WTC11 (cell line): ENCODE measurements at regions not wholly inside any gene's neighbourhood (a gene's known extent, or its start where the extent isn't known, plus 50 kb on each side); places are given as distances from the start of the nearest gene placed in this dataset.
"Not testable (repeated sequence)": the region's sequence is repeated elsewhere in the genome, so short reads cannot be mapped to it uniquely, and the experiment has no call there.

Experiments
- ATAC-seq: fragments of 200-7000 bp; cut with Tn5 transposase; 2 replicates; pipeline ENCODE4 v1.10.0; 2021; ENCODE audit warnings: mild to moderate bottlenecking, moderate library complexity
- CTCF ChIA-PET: fragments of 300-600 bp; sonication (Branson Sonifier 250); formaldehyde crosslinking; loops from one replicate; lab custom pipeline; 2021; ENCODE audit warnings: antibody characterized with exemption; lab: Charles Lee
- POLR2A ChIA-PET: fragments of 350-600 bp; sonication (Branson Sonifier 250); formaldehyde crosslinking; loops from one replicate; lab custom pipeline; 2021; ENCODE audit warnings: antibody characterized with exemption; lab: Charles Lee
- DNase-seq: peaks from one replicate; pipeline ENCODE4 v3.0.0; 2021; ENCODE audit warnings: low spot score
- H3K27ac Mint-ChIP-seq: 2 replicates; pipeline ENCODE4 v1.8.0; 2021; ENCODE audit warnings: mixed read lengths
- H3K27me3 Mint-ChIP-seq: 2 replicates; pipeline ENCODE4 v1.8.0; 2021; ENCODE audit warnings: low read depth, mild to moderate bottlenecking, moderate library complexity, mixed read lengths
- H3K36me3 Mint-ChIP-seq: 2 replicates; pipeline ENCODE4 v1.8.0; 2021; ENCODE audit warnings: mixed read lengths
- H3K4me1 Mint-ChIP-seq: 2 replicates; pipeline ENCODE4 v1.8.0; 2022; ENCODE audit warnings: mixed read lengths
- H3K4me3 Mint-ChIP-seq: 2 replicates; pipeline ENCODE4 v1.8.0; 2021; ENCODE audit warnings: mild to moderate bottlenecking, moderate library complexity, mixed read lengths
- H3K9me3 Mint-ChIP-seq: 2 replicates; pipeline ENCODE4 v1.8.0; 2021; ENCODE audit warnings: mixed read lengths
- AFF4 ChIP-seq: sonication (generic); formaldehyde crosslinking; IDR thresholded peaks from 2 replicates; pipeline ENCODE4 v1.8.1; 2023; ENCODE audit warnings: mild to moderate bottlenecking, missing genetic modification reagents, borderline replicate concordance
- CREB1 ChIP-seq: sonication (generic); formaldehyde crosslinking; IDR thresholded peaks from 2 replicates; pipeline ENCODE4 v1.8.0; 2023; ENCODE audit warnings: mild to moderate bottlenecking, missing genetic modification reagents
- HMGA2 ChIP-seq: fragments of 250-450 bp; sonication (Bioruptor Pico); IDR thresholded peaks from 2 replicates; pipeline ENCODE4 v1.4.0; 2021; ENCODE audit warnings: mild to moderate bottlenecking, moderate library complexity
- KAT7 ChIP-seq: sonication (generic); formaldehyde crosslinking; IDR thresholded peaks from 2 replicates; pipeline ENCODE4 v1.8.1; 2023; ENCODE audit warnings: missing genetic modification reagents, mild to moderate bottlenecking, borderline replicate concordance

- TF ChIP-seq AFF4 (CRISPR knock-in tag) (no peak), KAT7 (no peak), HMGA2 (CRISPR knock-in tag) (no peak), CREB1 (CRISPR knock-in tag) (no peak)
Observed at GRCh38 chrX:93120805-93121204, 552.6 kb downstream of the NAP1L3 start (continued).

GRCh38 chrX:93103353-93104067 lies 569.9 kb downstream of the NAP1L3 start:
- ATAC-seq, CTCF ChIA-PET, DNase-seq, POLR2A ChIA-PET, H3K27ac Mint-ChIP-seq, H3K27me3 Mint-ChIP-seq, H3K4me3 Mint-ChIP-seq: not testable (repeated sequence)
- peaks cover 24% of the 10 kb centered on the region for H3K9me3 Mint-ChIP-seq
- peaks cover 22% of the 10 kb centered on the region for H3K36me3 Mint-ChIP-seq
- peaks cover 30% of the 10 kb centered on the region for H3K4me1 Mint-ChIP-seq

GRCh38 chrX:93095535-93095934 lies 577.8 kb downstream of the NAP1L3 start:
- H3K27me3 Mint-ChIP-seq, CTCF ChIA-PET, DNase-seq, H3K4me1 Mint-ChIP-seq, POLR2A ChIA-PET, H3K4me3 Mint-ChIP-seq: not testable (repeated sequence)
- H3K27ac Mint-ChIP-seq, result 0 out of 2 replicates have a peak overlapping the region, but pooled peaks have one; percentile 84
- H3K9me3 Mint-ChIP-seq, result peaks cover 12% of the 10 kb centered on the region
- peaks cover 13% of the 10 kb centered on the region for H3K36me3 Mint-ChIP-seq
- ATAC-seq, result peak; percentile 82

GRCh38 chrX:93078906-93079305 lies 594.5 kb downstream of the NAP1L3 start:
- H3K4me3 Mint-ChIP-seq, H3K4me1 Mint-ChIP-seq, H3K9me3 Mint-ChIP-seq, DNase-seq, H3K36me3 Mint-ChIP-seq, CTCF ChIA-PET, ATAC-seq, H3K27me3 Mint-ChIP-seq, H3K27ac Mint-ChIP-seq, POLR2A ChIA-PET: not testable (repeated sequence)

GRCh38 chrX:93055264-93055663 lies 618.1 kb downstream of the NAP1L3 start:
- H3K36me3 Mint-ChIP-seq, H3K27ac Mint-ChIP-seq, ATAC-seq, H3K27me3 Mint-ChIP-seq, H3K4me1 Mint-ChIP-seq, DNase-seq, POLR2A ChIA-PET, H3K9me3 Mint-ChIP-seq, CTCF ChIA-PET, H3K4me3 Mint-ChIP-seq: not testable (repeated sequence)

- ATAC-seq, POLR2A ChIA-PET, CTCF ChIA-PET, H3K27me3 Mint-ChIP-seq, DNase-seq, H3K4me1 Mint-ChIP-seq, H3K4me3 Mint-ChIP-seq, H3K27ac Mint-ChIP-seq: not testable (repeated sequence)
- peaks cover 16% of the 10 kb centered on the region for H3K9me3 Mint-ChIP-seq
- peaks cover 30% of the 10 kb centered on the region for H3K36me3 Mint-ChIP-seq
Observed at GRCh38 chrX:93019841-93020240, 653.5 kb downstream of the NAP1L3 start.

GRCh38 chrX:93014481-93015030 lies 658.8 kb downstream of the NAP1L3 start:
- H3K27ac Mint-ChIP-seq, result peak overlapping the region; percentile 99
- H3K4me3 Mint-ChIP-seq, DNase-seq, H3K27me3 Mint-ChIP-seq, CTCF ChIA-PET, H3K9me3 Mint-ChIP-seq, POLR2A ChIA-PET, H3K36me3 Mint-ChIP-seq: not testable (repeated sequence)
- H3K4me1 Mint-ChIP-seq, result peaks cover 20% of the 10 kb centered on the region
- ATAC-seq, result peak; percentile 93
